Stimulated activated memory B cell treated with anti-CD40 and anti-IgM and Interleukin-4, amounts not matched to agents 10 μg/mL and 1 μg/mL and 100 μg/mL, for 72 hours (primary cell): ENCODE measurements at regions not wholly inside any gene's neighbourhood (a gene's known extent, or its start where the extent isn't known, plus 50 kb on each side); places are given as distances from the start of the nearest gene placed in this dataset.

Experiments
- ATAC-seq: fragments of 150-1000 bp; cut with Tn5 transposase; 2 replicates; pipeline ENCODE4 v1.10.0; 2021
- H3K27ac Mint-ChIP-seq: one replicate; pipeline ENCODE4 v1.8.0; 2022; ENCODE audit warnings: mild to moderate bottlenecking, mixed read lengths
- H3K27me3 Mint-ChIP-seq: one replicate; pipeline ENCODE4 v1.8.0; 2022; ENCODE audit warnings: mixed read lengths
- H3K36me3 Mint-ChIP-seq: one replicate; pipeline ENCODE4 v1.8.0; 2022; ENCODE audit warnings: mixed read lengths
- H3K4me1 Mint-ChIP-seq: one replicate; pipeline ENCODE4 v1.8.0; 2022; ENCODE audit warnings: mixed read lengths
- H3K4me3 Mint-ChIP-seq: one replicate; pipeline ENCODE4 v1.8.0; 2022; ENCODE audit warnings: mild to moderate bottlenecking, moderate library complexity, mixed read lengths
- H3K9me3 Mint-ChIP-seq: one replicate; pipeline ENCODE4 v1.8.0; 2022; ENCODE audit warnings: mixed read lengths

DNA sequence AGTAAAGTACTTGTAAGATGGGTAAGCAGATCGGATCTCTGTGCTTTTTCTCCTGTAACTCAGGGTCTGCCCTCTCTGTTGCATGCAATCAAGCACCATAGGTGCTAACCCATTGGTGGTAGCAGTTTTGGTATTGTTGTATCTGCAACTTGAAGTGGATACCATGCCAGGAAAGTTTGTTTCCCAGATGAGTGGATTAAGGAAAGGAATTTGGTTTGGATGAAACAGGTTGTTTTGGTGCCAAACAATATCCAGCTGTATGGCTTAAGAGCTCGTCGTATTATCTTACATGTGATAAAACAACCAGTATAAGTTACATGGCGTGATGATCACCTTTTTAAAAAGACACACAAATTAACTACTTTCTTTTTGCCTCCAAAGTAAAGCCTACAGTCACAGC, 280.9 kb upstream of the TENM3 start:
- no peaks in the 10 kb centered on the region for H3K27me3 Mint-ChIP-seq
- H3K27ac Mint-ChIP-seq: no peak overlapping the region
- H3K9me3 Mint-ChIP-seq: no peaks in the 10 kb centered on the region
- no peak for ATAC-seq
- no peak overlapping the region for H3K4me3 Mint-ChIP-seq
- no peaks in the 10 kb centered on the region for H3K4me1 Mint-ChIP-seq
- no peaks in the 10 kb centered on the region for H3K36me3 Mint-ChIP-seq

DNA sequence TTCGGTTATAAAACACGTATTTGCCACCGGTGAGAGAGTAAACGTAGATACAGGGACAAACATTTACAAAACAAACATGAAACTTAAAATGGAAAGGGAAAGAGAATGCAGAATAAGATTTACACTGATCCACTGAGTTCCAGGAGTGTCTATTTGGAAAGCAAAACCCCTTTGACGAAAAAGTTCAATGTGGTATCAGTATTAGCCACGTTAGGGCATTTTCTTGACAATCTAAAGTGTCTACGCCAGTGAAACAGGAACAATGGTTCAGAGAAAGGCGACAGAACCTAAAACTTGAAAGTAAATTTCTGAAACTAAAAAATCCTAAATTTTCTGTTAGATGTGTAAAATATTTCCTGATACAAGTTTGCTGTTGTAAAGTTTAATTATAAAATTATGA, 278.5 kb upstream of the TENM3 start:
- ATAC-seq: no peak

DNA sequence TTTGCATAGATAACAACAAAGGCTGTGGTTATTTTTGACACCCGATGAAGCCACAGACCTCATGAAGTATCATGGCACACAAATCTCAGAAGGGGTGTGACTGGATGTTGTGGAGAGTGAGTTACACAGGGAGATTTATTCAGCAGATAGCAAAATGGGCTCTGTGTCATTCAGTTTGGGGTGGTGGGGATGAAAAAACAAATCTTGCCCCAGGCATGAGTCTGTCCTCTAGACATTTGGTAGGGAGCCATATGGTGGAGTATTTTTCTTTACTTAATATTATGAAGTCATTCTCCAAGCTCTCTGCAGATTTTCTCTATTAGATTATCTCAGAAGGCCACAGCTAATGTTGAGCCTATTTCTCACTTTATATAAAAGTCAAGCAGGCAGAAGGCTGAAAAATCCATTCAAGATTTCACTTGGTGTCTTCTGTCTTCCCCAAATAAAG, 277.1 kb upstream of the TENM3 start:
- no peak overlapping the region for H3K27ac Mint-ChIP-seq
- no peak for ATAC-seq

More for the DNA sequence above, 278.5 kb upstream of the TENM3 start:
- H3K36me3 Mint-ChIP-seq: no peaks in the 10 kb centered on the region
- H3K4me3 Mint-ChIP-seq: no peak overlapping the region
- no peaks in the 10 kb centered on the region for H3K4me1 Mint-ChIP-seq
- H3K27me3 Mint-ChIP-seq: no peaks in the 10 kb centered on the region
- H3K27ac Mint-ChIP-seq: no peak overlapping the region
- no peaks in the 10 kb centered on the region for H3K9me3 Mint-ChIP-seq

DNA sequence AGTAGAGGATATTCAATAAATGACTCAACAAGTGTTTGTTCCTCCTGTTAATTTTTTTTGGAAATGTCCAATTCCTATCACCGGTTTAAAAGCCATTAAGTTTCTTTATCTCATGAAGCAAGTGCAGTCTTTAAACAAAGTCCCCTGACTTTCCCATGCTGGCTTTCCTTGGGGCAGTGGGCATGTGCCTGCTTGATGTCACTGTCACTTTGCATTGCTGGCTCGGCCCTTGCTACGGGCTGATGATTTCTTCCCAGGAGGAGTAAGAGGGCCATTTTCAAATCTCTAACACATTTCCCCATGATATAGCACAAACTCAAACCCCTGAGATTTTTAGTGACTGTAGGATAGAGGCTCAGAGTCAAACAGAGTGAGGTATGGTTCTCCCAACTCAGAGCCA, 275.8 kb upstream of the TENM3 start:
- peaks cover 10% of the 10 kb centered on the region for H3K4me1 Mint-ChIP-seq
- no peak overlapping the region for H3K4me3 Mint-ChIP-seq
- H3K36me3 Mint-ChIP-seq: no peaks in the 10 kb centered on the region
- no peaks in the 10 kb centered on the region for H3K9me3 Mint-ChIP-seq
- no peak overlapping the region for H3K27ac Mint-ChIP-seq
- H3K27me3 Mint-ChIP-seq: no peaks in the 10 kb centered on the region
- ATAC-seq: no peak

More for the DNA sequence above, 277.1 kb upstream of the TENM3 start:
- Mint-ChIP-seq H3K36me3 (no peaks in the 10 kb centered on the region), H3K27me3 (no peaks in the 10 kb centered on the region), H3K4me3 (no peak overlapping the region), H3K9me3 (no peaks in the 10 kb centered on the region), H3K4me1 (peaks cover 3% of the 10 kb centered on the region)

DNA sequence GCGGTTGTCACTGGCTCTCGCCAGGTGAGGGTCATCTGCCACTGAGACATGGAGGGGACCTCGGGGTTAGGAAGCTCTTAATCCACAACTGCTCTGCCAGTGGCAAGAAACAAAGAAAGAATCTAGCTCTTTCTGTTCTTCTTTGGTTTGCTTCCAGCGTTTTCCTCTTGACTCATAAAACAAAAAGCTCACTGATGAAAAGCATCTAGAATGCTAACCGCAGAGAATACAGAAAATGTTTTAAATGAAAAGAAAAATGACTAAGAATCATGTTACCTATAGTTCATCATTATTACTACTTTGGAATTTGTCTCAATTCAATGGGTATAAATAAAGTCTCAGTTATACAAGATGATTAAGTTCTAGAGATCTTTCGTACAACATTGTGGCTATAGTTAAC, 274.8 kb upstream of the TENM3 start:
- no peak for ATAC-seq
- H3K27ac Mint-ChIP-seq: no peak overlapping the region
- no peaks in the 10 kb centered on the region for H3K27me3 Mint-ChIP-seq
- H3K36me3 Mint-ChIP-seq: no peaks in the 10 kb centered on the region
- peaks cover 10% of the 10 kb centered on the region for H3K4me1 Mint-ChIP-seq
- H3K4me3 Mint-ChIP-seq: no peak overlapping the region
- H3K9me3 Mint-ChIP-seq: no peaks in the 10 kb centered on the region

DNA sequence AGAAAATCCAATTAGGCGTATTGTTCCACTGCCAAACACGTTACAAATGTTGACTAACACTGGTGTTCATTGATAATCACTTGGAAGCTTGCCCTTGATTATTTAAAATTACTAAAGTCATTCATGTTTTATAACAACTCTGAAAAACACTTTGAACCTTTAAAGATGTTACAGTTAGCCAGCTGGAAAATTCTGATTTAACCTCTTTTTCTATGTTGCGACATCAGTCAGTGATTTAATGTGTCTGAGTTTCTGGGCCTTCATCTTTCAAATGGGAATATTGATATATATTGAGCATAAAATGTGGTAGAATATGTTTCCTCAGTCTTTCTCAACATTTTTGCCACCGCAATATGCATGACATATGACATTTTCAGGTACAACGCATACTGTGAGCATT, 274.1 kb upstream of the TENM3 start:
- Mint-ChIP-seq H3K9me3 (no peaks in the 10 kb centered on the region), H3K27ac (no peak overlapping the region), H3K36me3 (no peaks in the 10 kb centered on the region), H3K27me3 (no peaks in the 10 kb centered on the region), H3K4me1 (peaks cover 10% of the 10 kb centered on the region), H3K4me3 (no peak overlapping the region)
- no peak for ATAC-seq

DNA sequence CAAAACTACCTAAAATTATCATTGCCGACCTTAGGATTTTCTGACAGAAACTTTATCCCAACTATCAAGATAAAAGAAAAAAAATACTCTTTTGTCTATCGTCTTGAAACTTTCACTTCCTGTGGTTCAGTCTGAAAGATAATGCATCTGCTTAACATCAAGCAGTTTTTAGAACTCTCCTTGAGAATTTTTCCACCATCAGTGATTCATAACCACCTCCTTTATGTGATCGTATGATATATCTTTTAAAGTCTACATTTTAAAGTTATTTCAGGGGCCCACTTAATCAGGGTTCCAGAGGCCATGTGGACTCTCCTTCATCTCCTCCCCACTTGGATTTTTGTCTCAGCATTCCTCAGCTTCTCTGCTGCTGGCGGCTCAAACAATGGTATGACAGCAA, 272.8 kb upstream of the TENM3 start:
- Mint-ChIP-seq H3K27ac (no peak overlapping the region), H3K36me3 (no peaks in the 10 kb centered on the region), H3K27me3 (no peaks in the 10 kb centered on the region), H3K4me1 (peaks cover 10% of the 10 kb centered on the region), H3K4me3 (no peak overlapping the region), H3K9me3 (no peaks in the 10 kb centered on the region)
- ATAC-seq: no peak

DNA sequence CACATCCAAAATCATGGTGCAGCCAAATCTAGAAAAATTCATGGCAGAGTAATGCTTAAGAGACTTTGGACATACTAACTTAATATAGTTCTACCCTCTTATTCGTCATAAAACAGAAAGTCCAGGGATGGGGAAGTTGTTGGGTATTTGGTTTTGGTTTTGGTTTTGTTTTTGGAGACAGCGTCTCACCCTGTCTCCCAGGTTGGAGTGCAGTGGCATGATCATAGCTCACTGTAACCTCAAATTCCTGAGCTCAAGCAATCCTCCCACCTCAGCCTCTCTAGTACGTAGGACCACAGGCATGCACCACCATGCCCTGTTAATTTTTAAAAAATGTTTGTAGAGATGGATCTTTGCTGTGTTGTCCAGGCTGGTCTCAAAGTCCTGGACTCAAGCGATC, 271.8 kb upstream of the TENM3 start:
- H3K27me3 Mint-ChIP-seq: no peaks in the 10 kb centered on the region
- H3K9me3 Mint-ChIP-seq: no peaks in the 10 kb centered on the region
- peaks cover 10% of the 10 kb centered on the region for H3K4me1 Mint-ChIP-seq
- H3K4me3 Mint-ChIP-seq: peak overlapping the region; percentile 10
- no peaks in the 10 kb centered on the region for H3K36me3 Mint-ChIP-seq
- ATAC-seq: no peak
- peak overlapping the region; percentile 44 for H3K27ac Mint-ChIP-seq

DNA sequence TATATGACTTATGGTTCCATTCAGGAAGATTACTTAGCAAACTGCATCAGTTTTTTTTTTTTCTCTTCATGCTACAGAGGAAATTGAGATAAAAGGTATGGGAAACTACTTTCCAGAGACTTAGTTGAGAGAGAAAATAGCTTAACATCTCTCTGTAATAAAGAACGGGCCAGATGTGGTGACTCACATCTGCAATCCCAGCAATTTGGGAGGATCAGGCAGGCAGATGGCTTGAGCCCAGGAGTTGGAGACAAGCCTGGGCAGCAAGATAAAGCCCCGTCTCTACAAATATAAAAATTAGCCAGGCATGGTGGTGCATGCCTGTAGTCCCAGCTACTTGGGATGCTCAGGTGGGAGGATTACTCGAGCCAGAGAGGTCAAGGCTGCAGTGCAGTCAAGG, 271.2 kb upstream of the TENM3 start:
- H3K9me3 Mint-ChIP-seq: no peaks in the 10 kb centered on the region
- H3K4me3 Mint-ChIP-seq: no peak overlapping the region
- no peaks in the 10 kb centered on the region for H3K27me3 Mint-ChIP-seq
- H3K4me1 Mint-ChIP-seq: peaks cover 10% of the 10 kb centered on the region
- H3K36me3 Mint-ChIP-seq: no peaks in the 10 kb centered on the region
- no peak for ATAC-seq
- peak overlapping the region; percentile 44 for H3K27ac Mint-ChIP-seq

DNA sequence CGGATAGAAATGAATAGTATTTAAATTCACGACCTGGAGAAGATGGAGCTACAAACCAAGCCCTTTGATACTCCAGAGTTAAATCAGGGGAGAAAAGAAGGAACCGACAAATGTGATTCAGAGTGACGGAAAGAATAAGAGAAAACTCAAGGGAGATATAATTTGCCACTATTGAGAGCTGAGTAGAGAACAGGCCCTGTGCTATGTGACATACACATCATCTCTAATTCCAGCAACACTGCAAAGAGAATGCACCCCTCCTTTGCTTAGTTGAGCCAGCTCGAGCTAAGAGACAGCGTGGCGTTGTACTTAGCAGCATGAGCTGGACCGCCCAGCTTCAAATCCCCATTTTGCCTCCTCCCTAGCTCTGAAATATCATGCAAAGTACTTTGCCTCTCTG, 266.4 kb upstream of the TENM3 start:
- Mint-ChIP-seq H3K9me3 (peaks cover 5% of the 10 kb centered on the region), H3K27ac (no peak overlapping the region), H3K4me3 (no peak overlapping the region), H3K36me3 (no peaks in the 10 kb centered on the region), H3K4me1 (peaks cover under 1% of the 10 kb centered on the region), H3K27me3 (no peaks in the 10 kb centered on the region)
- ATAC-seq: no peak

DNA sequence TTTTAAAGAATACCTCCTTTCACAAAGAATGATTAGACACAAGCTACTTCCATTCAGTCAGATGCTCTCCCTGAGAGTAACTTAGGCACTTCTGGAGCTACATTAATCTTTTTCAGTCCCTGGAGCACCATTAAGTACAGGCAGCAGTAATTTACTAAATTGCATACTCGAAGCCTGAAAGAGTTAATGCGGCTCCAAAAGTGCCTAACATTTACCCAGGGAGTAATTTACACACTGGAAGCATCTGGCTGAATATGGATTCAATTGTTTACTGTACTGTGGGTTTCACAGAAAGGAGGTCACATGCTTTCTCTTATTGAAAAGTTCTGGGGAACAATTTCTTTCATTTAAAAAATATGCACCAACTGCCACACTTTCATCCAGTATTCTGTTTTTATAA, 260.8 kb upstream of the TENM3 start:
- Mint-ChIP-seq H3K27ac (no peak overlapping the region), H3K9me3 (peaks cover 9% of the 10 kb centered on the region)
- ATAC-seq: no peak

DNA sequence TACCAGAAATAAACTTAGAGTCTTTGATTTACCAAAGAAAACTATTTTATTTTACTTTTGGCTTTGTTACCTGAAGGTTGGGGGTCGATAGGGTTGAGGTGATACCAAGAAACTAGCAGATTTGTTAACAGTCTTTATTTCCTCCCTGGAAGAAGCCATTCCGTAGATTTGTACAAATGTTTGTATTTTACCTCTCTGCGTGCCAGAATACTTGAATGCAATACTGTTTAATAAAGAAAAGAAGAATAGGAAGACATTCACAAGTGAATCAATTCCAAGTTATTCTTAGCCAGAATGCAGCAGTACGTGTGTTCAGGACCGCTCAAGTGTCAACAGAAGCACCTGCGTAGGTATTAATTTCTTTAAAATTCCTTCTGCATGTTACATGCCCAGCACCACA, 260.3 kb upstream of the TENM3 start:
- Mint-ChIP-seq H3K4me3 (no peak overlapping the region), H3K27ac (no peak overlapping the region), H3K27me3 (no peaks in the 10 kb centered on the region), H3K9me3 (peaks cover 9% of the 10 kb centered on the region), H3K4me1 (no peaks in the 10 kb centered on the region), H3K36me3 (no peaks in the 10 kb centered on the region)
- no peak for ATAC-seq

More for the DNA sequence above, 260.8 kb upstream of the TENM3 start:
- Mint-ChIP-seq H3K36me3 (no peaks in the 10 kb centered on the region), H3K4me1 (no peaks in the 10 kb centered on the region), H3K27me3 (no peaks in the 10 kb centered on the region), H3K4me3 (no peak overlapping the region)

DNA sequence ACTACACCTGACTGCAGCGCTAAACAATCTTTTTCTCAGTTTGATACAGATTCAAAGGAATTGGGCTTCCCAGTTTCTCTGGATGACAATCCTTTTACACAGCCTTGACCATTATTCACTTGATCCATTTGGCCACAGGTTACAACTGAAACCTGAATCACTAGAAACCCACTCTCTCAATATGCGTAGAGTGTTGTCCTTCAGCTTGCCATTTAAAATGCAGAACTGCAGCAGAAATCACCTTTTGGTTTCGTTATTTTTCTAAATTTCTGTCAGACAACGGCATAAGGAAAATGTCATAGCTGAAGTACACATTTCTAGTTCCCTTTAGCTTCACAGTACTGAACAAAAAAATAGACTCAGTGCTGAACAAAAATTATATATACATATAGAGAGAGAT, 255.8 kb upstream of the TENM3 start:
- no peaks in the 10 kb centered on the region for H3K36me3 Mint-ChIP-seq
- no peaks in the 10 kb centered on the region for H3K27me3 Mint-ChIP-seq
- ATAC-seq: no peak
- no peaks in the 10 kb centered on the region for H3K4me1 Mint-ChIP-seq
- H3K9me3 Mint-ChIP-seq: no peaks in the 10 kb centered on the region
- H3K4me3 Mint-ChIP-seq: no peak overlapping the region
- no peak overlapping the region for H3K27ac Mint-ChIP-seq

DNA sequence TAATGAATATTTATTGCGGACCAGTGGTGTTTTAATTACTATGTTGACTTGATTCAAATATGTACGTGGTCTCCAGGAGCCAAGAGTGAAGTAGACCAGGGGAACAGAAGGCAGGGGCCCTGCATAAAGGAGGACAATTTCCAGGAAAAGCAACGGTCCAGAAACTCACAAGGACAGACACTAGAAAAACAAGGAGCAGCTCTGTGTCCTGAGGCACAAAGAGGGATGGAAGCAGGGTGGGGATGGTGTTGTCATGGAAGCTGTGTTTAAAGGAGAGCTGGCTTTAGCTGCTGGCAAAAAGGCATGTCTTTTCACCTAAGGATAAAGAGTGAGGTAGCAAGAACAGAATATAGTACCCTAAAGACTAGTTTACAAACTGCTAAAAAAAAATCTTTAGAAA, 254.1 kb upstream of the TENM3 start:
- ATAC-seq: no peak
- no peaks in the 10 kb centered on the region for H3K36me3 Mint-ChIP-seq
- no peaks in the 10 kb centered on the region for H3K4me1 Mint-ChIP-seq
- no peaks in the 10 kb centered on the region for H3K9me3 Mint-ChIP-seq
- H3K27me3 Mint-ChIP-seq: no peaks in the 10 kb centered on the region
- H3K27ac Mint-ChIP-seq: no peak overlapping the region
- H3K4me3 Mint-ChIP-seq: no peak overlapping the region

DNA sequence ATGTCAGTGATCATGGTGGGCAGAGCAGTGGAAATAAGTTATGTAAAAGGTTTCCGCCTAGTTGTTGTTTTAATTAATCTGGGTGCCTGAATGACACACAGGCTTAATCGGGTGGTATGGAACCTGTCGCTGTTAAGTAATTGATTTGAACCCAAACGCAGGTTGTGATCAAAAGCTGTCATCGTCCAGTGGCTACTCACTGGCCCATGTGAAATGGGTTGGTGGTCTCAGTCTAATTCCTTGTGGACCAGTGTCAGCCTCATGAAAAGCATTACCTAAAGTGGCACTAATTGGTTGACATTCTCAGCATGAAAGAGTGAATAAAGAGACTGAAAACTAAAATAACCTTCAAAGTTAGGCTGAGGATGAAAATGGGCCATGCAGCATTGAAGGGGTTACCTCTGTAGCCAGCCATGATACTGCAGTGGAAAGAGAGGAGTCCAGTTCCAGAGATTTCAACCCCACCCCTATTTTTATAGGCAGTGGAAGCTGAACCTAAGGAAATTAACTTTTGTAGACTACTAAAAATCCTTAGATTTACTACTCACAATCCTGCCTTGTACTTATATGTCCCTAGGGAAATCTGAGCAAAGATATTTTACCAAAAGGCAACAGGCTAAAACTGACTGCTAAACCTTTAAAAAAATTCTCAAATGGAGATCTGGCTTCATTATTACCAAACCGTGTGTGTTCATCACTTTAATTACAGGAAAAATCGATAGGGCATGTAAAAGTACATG, 251.7 kb upstream of the TENM3 start:
- no peaks in the 10 kb centered on the region for H3K36me3 Mint-ChIP-seq
- H3K9me3 Mint-ChIP-seq: no peaks in the 10 kb centered on the region
- no peak overlapping the region for H3K27ac Mint-ChIP-seq
- no peak for ATAC-seq
- H3K27me3 Mint-ChIP-seq: no peaks in the 10 kb centered on the region
- no peak overlapping the region for H3K4me3 Mint-ChIP-seq
- no peaks in the 10 kb centered on the region for H3K4me1 Mint-ChIP-seq

DNA sequence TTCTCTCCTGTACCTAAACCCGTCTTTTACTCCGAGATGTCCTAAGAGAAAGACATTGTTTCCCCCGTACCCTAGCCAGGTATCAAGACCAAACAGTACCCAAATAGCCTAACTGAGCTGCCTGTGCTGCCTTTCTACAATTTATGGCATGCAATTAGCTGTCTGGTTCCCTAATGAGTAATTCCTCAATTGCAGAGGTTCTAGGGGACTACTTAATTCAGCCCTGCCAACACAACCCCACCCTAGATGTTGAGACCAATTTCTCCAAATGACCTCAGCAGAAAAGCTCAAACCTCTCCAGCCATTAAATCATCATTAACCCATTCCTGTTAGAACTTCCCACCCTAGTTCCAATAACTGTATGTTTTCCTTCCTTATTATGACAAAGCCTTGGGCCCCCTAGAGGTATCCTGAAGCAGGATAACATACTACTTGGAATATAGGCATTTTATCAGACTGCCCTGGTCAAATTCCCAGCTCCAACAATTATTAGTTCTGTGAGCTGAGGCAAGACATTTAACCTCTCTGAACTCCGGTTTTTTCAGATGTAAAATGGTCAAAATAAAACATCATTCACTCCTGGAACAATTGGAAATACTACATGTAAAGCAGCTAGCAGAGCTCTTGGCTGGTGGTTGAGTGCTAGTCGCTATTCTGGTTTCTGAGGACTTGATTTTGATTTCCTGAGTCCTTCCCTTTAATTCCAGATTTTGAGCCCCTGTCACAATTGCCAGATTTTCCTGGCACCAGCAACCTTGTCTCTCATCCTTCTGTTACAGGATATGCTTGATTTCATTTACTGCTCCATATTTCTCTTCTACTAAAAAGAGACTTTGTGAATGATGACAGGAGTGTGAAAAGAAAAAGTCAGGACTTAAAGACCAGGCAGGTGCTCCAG, 244.6 kb upstream of the TENM3 start:
- H3K4me3 Mint-ChIP-seq: no peak overlapping the region
- H3K27ac Mint-ChIP-seq: no peak overlapping the region
- H3K4me1 Mint-ChIP-seq: no peaks in the 10 kb centered on the region
- peaks cover 2% of the 10 kb centered on the region for H3K9me3 Mint-ChIP-seq
- no peaks in the 10 kb centered on the region for H3K36me3 Mint-ChIP-seq
- H3K27me3 Mint-ChIP-seq: no peaks in the 10 kb centered on the region
- ATAC-seq: no peak
